ENCODE measurements at regions not wholly inside any gene's neighbourhood (a gene's known extent, or its start where the extent isn't known, plus 50 kb on each side); places are given as distances from the start of the nearest gene placed in this dataset.

DNA sequence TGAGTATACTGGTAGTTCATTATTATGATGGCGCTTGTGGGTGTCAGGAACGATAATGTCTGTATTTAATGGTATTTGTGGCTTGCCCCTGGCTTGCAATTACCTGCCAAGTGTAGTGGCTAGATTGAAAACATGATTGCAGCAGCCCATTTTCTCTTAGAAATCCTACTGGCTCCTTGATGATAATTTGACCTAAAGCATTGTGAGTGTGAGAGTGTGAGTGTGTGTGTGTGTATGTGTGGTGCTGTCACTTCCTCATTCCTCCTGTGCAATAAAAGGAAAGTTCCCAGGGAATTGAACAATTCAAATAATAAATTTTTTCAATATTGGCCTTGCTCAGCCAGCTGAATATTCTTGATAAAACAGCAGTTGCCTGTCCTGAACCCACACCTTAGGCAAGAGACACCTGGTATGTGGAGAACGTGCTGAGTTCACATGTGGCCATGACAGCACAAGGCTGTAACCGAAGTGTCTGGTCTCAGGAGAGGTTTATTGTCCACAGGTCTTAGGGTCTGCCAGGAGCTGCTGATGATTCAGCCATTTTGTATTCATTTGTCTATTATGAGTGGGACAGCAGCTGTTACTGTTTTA lies 193.3 kb downstream of the CD47 start:
- no peak for DNase-seq (ENCODE audit: low read depth)

DNA sequence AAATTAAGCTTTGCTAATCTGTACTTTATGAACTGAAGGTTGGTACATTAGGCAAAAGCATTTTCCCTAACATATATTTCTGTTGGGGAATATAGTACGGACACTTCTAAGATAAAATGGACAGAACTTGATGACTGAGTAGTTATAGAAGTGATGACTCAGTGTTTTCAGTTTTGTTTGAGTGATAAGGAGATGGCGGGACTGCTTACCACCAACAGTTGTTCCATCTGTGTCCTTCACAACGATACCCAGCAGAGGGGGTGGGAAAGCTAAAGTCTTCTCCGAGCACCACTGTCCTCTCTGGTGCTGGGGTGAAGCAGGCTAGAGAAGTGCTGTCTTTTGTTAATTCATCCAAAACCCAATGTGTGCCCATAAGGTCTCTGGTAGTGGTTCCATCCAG lies 195.8 kb downstream of the CD47 start:
- DNase-seq (ENCODE audit: low read depth), result no peak

DNA sequence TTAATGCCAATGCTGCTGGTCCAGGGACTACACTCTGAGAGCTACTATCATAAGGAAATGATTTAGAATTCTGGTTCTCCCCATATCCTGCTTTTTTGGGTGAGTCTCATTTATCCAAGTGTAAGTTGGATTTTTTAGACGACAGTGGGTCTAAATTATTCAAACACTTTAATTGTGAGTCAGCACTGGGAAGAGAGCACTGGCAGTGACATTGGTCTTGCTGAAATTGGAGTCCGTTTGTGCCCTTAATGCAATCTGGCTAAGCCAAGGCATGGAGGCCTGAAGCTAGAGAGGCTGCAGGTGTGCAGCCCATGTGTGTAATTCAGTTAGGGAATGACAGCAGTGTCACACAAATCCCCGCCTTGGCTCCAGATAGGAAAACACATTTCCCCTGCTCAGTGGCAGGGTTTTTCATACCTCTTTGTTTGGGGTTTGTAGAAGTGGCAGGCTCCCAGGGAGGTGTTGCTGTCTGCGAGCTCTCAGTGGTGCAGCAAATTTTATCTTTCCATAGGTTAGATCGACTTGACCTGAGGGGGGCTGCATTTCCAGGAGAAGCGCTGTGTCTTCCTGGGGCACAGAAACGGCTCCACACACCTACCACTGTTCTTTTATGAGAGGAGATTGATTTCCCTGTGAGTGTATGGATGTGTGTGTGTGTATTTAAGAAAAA lies 197.7 kb downstream of the CD47 start:
- no peak for DNase-seq (ENCODE audit: low read depth)

DNA sequence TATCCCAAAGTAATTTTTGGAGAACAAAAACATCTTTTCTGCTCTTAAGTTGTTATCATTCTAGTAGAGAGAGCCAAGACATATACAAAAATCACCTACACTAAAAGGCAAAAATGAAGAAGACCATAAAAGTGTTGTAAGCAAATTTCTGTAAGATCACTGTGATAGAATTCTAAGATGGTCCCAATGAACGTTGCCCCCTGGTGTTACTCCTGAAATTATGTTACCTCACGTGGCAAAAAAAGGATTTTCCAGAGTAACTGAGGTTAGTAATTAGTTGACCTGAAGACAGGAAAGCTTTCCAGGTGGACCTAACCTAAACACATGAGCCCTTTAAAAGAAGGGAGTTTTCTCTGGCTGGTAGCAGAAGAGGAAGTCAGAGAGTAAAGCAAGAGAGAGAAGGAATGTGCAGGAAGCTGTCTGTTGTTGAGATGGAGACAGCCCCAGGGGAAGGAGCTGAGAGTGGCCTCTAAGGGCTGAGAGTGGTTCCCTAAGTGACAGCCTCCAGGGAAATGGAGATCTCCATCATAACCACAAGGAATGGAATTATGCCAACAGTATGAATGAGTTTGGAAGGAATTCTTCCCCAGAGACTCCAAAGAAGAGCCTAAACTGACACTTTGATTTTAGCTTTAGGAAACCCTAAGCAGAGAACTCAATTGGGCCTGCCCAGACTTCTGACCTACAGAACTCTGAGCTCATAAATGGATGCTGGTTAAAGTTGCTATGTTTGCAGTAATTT lies 205.9 kb downstream of the CD47 start:
- no peak for DNase-seq (ENCODE audit: low read depth)

DNA sequence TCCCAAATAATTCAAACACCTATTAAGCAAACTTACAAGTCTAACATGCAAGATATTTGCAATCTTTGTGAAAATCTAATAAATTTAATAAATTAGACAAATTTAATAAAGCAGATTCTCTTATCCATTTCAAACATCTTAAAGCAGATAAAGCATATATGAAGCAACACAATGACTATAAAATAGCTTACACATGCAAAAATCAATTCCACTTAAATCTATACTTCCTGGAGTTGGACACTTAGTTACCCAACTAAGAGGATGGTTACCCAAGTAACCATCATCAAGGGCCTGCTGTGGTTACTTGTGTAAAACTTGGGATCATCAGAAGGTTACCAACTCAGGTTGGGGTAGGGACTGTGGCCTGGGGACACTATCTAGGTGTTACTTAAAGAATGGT lies 206.8 kb downstream of the CD47 start:
- DNase-seq (ENCODE audit: low read depth), result no peak

DNA sequence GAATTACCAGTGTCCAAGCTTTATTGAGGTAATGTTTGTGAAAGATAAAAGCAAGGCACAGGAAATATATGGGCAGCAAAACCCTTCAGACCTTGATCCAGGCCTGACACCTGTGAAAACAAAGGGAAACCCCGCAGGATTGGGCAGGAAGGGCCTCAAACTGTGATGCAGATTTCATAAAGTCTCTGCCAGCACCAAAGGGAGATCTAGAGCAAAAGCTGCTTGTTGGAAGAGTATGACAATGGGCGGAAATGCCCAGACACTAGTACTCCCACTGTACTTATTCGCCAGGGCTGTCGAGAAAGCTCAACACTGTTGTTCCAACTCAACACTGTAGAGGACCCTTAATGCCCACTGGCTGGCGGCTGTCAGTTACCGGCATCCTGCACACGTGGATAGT lies 207.9 kb downstream of the CD47 start:
- no peak for DNase-seq (ENCODE audit: low read depth)

DNA sequence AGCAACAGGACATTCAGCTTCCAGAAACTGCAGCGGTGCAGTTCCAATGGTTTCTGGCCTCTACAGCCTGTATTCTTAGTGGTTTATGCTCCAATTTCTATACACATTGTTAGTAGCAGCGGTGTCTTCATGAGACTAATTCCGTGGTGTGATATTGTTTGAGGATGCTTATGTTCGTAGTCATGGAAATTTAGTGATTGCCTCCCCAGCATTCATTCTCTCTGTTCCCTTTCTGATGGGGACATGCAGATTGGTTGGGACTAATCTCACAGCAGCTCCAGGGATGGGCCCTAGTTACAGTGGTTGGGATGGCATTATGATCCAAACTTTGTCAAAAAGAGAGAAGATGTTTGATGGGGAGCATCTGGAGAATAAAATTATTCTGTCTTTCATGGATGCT lies 208.6 kb downstream of the CD47 start:
- DNase-seq (ENCODE audit: low read depth), result no peak

DNA sequence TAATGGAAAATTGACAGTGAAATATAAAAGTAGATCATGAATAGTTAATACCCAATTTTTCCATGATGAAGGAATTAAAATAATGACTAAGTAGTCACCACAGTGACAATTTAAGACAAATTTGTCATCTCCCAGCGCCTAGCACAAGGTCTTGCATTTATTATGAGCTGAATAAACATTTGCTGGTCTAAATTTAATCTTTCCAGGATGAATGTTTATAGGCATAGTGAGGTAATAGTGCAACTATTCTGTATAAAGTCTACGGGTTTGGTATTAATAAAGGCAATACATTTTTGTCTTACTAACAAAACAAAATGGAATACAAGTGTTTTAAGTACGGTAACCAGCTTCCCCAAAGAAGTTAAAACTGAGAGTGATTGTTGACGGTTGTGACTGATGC lies 209.3 kb downstream of the CD47 start:
- no peak for DNase-seq (ENCODE audit: low read depth)

DNA sequence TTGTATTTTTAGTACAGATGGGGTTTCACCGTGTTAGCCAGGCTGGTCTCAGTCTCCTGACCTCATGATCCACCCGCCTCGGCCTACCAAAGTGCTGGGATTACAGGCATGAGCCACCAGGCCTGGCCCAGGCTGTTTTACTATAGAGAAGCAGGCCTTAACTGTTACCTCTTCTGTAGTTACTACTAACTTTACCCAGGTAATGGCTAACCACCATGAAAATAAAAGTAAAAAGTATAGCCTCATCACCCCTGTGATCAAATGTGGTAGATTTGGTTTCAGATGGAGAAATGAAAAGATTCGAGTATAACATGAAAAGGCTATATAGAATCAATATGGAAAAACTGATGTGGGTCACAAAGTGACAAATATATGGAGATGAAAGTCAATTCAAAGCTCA lies 210.1 kb downstream of the CD47 start:
- no peak for DNase-seq (ENCODE audit: low read depth)

DNA sequence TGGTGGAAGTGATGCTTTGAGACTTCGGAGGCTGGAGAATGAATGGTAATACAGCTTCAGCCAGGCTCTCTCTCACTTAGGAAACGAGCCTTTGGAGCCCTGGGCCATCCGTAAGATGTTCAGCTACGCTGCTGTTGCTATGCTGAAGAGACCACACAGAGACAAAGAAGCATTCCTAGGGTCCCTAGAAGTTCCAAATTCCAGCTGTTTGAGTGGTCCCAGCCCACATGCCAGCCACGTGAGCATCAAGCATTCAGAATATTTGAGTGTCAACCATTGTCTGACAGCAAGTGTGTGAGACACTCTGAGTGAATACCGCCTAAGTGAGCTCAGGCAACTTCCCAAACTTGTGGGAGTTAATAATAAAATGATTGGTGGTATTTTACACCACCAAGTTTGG lies 212.9 kb downstream of the CD47 start:
- DNase-seq (ENCODE audit: low read depth), result no peak

DNA sequence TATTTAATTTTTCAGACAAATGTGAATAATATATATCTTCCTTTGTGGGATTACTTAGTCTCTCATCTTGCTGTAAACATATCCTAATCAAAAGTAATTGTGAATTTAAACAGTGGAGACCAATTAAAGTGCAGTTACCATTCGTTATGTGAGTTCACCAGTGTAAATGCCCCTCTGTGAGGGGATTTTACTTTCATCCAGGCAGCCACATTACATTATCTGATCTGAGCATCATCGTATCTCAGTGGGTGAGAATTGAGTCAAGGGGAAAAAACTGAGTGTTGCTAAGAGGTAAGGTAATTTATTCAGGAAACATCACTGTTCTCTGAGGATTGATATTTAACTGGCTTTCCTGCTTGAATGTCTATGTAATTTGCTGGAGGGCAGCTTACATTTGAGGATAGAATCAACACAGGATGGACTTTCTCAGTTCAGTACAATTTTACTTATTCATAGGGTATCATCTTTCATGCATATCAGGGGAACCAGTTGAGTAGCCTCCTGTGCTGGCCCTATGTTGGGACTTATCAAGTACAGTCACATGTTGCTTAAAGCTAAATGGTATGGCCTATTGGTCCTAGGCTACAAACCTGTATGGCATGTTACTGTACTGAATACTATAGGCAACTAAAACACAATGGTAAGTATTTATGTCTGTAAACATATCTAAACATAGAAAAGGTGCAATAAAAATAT lies 219.7 kb downstream of the CD47 start:
- DNase-seq (ENCODE audit: low read depth), result no peak

DNA sequence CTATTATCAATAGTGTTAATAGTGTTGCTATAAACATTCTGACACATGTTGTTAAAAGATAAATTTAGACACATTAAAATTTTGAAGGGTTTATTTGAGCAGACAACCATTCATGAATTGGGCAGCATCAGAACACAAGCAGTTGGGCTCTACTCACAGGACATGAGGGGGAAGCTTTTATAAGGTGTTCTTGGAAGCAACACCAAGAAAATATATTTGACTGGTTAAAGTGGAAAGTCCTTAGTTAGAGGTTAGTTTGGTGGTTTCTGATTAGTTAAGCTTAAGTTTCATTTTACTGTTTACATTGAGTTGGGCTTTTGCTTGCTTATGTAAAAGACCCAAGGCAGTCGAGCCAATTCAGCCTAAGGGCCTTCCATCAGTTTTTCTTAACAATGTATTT lies 220.7 kb downstream of the CD47 start:
- DNase-seq (ENCODE audit: low read depth), result no peak

DNA sequence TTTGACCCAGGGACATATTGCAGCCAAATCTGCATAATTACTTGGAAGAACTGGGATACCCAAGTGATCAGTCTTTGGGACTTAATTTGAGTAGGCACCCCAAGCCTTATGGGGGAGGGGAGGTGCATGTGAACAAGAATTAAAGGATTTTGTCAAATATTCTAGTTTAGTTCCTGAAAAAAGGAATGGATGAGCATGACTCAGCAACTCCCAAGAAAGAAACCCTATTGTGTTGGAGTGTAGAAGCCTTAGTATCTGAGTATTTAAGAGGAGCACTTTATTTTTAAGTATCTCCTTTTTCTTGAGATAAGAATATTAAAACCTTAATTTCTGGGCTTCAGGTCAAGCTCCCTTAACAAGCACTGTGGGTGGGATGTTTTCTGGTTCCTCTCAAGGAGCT lies 222.4 kb downstream of the CD47 start:
- no peak for DNase-seq (ENCODE audit: low read depth)

DNA sequence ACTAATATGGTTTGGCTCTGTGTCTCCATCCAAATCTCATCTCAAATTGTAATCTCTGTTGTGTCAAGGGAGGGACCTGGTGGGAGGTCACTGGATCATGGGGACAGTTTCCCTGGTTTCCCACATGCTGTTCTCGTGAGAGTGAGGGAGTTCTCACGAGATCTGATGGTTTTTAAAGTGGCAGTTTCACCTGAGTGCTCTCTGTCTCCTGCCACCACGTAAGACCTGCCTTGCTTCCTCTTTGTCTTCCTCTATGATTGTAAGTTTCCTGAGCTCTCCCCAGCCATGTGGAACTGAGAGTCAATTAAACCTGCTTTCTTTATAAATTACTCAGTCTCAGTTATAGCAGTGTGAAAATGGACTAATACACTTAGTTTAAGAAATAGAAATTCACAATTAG lies 228.9 kb downstream of the CD47 start:
- DNase-seq (ENCODE audit: low read depth), result no peak

DNA sequence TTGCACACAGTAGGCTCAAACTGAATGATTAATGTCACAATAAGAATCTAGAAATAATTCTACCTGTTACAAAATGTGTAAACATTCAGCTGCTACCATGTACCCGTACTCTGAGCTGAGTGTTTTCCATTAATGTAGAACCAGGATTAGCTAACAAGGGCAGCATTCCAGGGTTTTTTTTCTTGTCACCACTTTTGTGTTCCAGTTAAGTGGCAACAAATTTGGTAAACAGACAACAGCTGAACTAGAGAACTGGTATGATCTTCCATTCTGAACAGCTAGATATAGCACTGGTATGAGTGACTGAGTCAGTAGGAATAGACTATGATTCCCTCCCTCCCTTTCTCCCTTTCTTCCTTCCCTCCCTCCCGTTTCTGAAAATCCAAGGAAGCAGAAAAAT lies 229.4 kb downstream of the CD47 start:
- DNase-seq (ENCODE audit: low read depth), result no peak
